K562 (cell line): ENCODE measurements at regions not wholly inside any gene's neighbourhood (a gene's known extent, or its start where the extent isn't known, plus 50 kb on each side); places are given as distances from the start of the nearest gene placed in this dataset.

Source experiments
- ATAC-seq: fragments of 200-7000 bp; cut with Tn5 transposase; 3 replicates; pipeline ENCODE4 v1.9.1; 2020; ENCODE audit warnings: moderate library complexity
- BruUV-seq: library from RNA; stranded (reverse); fragments of 400-500 nt; replicated peaks from 2 replicates; lab custom pipeline; 2021; lab: Mats Ljungman, UMichigan
- CTCF ChIA-PET: fragments of 300-600 bp; formaldehyde crosslinking; extraction: SDS; loops from one replicate; lab custom pipeline; 2021; ENCODE audit warnings: low intra/inter-chr PET ratio; lab: Yijun Ruan, JAX
- POLR2A ChIA-PET: fragments of 300-600, 350-650 bp; sonication (Branson Sonifier 250); formaldehyde crosslinking; extraction: SDS; loops from one replicate; lab custom pipeline; 2021; ENCODE audit warnings: antibody characterized with exemption, inconsistent platforms; lab: Yijun Ruan, JAX
- DNase-seq, 4 experiments: peaks; one replicate each; pipeline versions ENCODE4 v3.0.0 to v3.0.0-alpha.2; 2011 to 2018; ENCODE audit warnings: low spot score in 3 of 4, mixed read lengths in 3 of 4; ENCODE audit errors: extremely low read depth in 1 of 4
- FAIRE-seq: peaks from 2 replicates; lab custom pipeline; 2011; peaks lifted over from hg19 to GRCh38; lab: Jason Lieb, UNC
- H2AFZ ChIP-seq: 2 replicates; pipeline ENCODE4 v1.6.0; 2011; ENCODE audit warnings: low read depth, low read length, control low read depth, inconsistent platforms
- H3K27ac ChIP-seq: fragments of 200-600 bp; 3 replicates; pipeline ENCODE4 v1.8.0; 2011; ENCODE audit warnings: low read depth, mild to moderate bottlenecking, control low read depth, inconsistent platforms, low read length, moderate library complexity, mixed read lengths; ENCODE audit errors: extremely low read depth
- H3K27me3 ChIP-seq, 2 experiments: fragments of 300-600 bp in 1 of 2; 2 replicates in 1 of 2; 3 replicates in 1 of 2; pipeline versions ENCODE4 v1.6.0 to v1.8.0; 2011; ENCODE audit warnings: inconsistent platforms in 2 of 2, low read length in 2 of 2, mild to moderate bottlenecking in 1 of 2, mixed read lengths in 1 of 2, moderate library complexity in 1 of 2; ENCODE audit not compliant: control insufficient read depth in 2 of 2, insufficient read depth in 2 of 2
- H3K36me3 ChIP-seq: fragments of 300-600 bp; 3 replicates; pipeline ENCODE4 v1.8.0; 2011; ENCODE audit warnings: mild to moderate bottlenecking, low read length, inconsistent platforms; ENCODE audit not compliant: control insufficient read depth, insufficient read depth
- H3K4me1 ChIP-seq, 2 experiments: fragments of 200-600 bp in 1 of 2; replicated peaks in 1 of 2; 2 replicates in 1 of 2; 3 replicates in 1 of 2; pipeline versions ENCODE4 v1.5.1 to v1.8.0; 2011; ENCODE audit warnings: inconsistent platforms in 2 of 2, low read length in 2 of 2, mild to moderate bottlenecking in 1 of 2, mixed read lengths in 1 of 2, moderate library complexity in 1 of 2; ENCODE audit not compliant: control insufficient read depth in 2 of 2, insufficient read depth in 2 of 2
- H3K4me2 ChIP-seq: 2 replicates; pipeline ENCODE4 v1.6.1; 2011; ENCODE audit warnings: low read length, control low read depth, inconsistent platforms, mixed read lengths; ENCODE audit not compliant: insufficient read depth
- H3K4me3 ChIP-seq: fragments of 200-600 bp; sonication (generic), shearing (Covaris generic); 2 replicates; pipeline ENCODE4 v1.5.1; 2016; ENCODE audit warnings: control low read depth, inconsistent platforms
- H3K79me2 ChIP-seq: fragments of 200-600 bp; 3 replicates; pipeline ENCODE4 v1.8.0; 2011; ENCODE audit warnings: low read length, inconsistent platforms; ENCODE audit not compliant: control insufficient read depth, insufficient read depth
- H3K9ac ChIP-seq, 2 experiments: 2 replicates each; pipeline versions ENCODE4 v1.6.0 to v1.6.1; 2011; ENCODE audit warnings: low read depth in 2 of 2, low read length in 2 of 2, control low read depth in 1 of 2, inconsistent platforms in 1 of 2, mild to moderate bottlenecking in 1 of 2, mixed read lengths in 1 of 2; ENCODE audit not compliant: insufficient read depth in 1 of 2
- H3K9me1 ChIP-seq: one replicate; pipeline ENCODE4 v1.6.0; 2011; ENCODE audit warnings: inconsistent platforms, mild to moderate bottlenecking, low read length, moderate library complexity; ENCODE audit not compliant: control insufficient read depth, insufficient read depth
- H3K9me3 ChIP-seq: replicated peaks from 2 replicates; pipeline ENCODE4 v1.5.1; 2011; ENCODE audit warnings: low read depth, low read length, inconsistent platforms; ENCODE audit not compliant: control insufficient read depth, insufficient read depth
- H4K20me1 ChIP-seq: replicated peaks from 2 replicates; pipeline ENCODE4 v1.6.1; 2011; ENCODE audit warnings: low read length, inconsistent platforms, mixed read lengths; ENCODE audit not compliant: control insufficient read depth, insufficient read depth
- PHF8 ChIP-seq: fragments of 200-600 bp; sonication (generic); IDR thresholded peaks from 2 replicates; pipeline ENCODE4 v1.6.1; 2012; ENCODE audit warnings: mixed run types, mild to moderate bottlenecking, inconsistent platforms, low read length, moderate library complexity, borderline replicate concordance
- TAF1 ChIP-seq: IDR thresholded peaks from 2 replicates; pipeline ENCODE4 v1.6.1; 2011; ENCODE audit warnings: mild to moderate bottlenecking, low read length, moderate library complexity; ENCODE audit not compliant: insufficient read depth, control insufficient read depth, severe bottlenecking; ENCODE audit errors: extremely low read depth
- TARDBP ChIP-seq: fragments of 450-650 bp; IDR thresholded peaks from 2 replicates; pipeline ENCODE4 v1.6.1; 2016
- U2AF1 ChIP-seq: fragments of 200-400 bp; formaldehyde crosslinking; optimal IDR thresholded peaks from 2 replicates; pipeline ENCODE3; 2017; ENCODE audit warnings: mild to moderate bottlenecking, low read depth, low read length, moderate library complexity
- XRCC4 ChIP-seq: IDR thresholded peaks from one replicate; pipeline ENCODE4 v1.6.1; 2011; ENCODE audit not compliant: insufficient read depth, insufficient read length; ENCODE audit errors: extremely low read depth
- ZBTB49 ChIP-seq: sonication (generic); formaldehyde crosslinking; IDR thresholded peaks from 2 replicates; pipeline ENCODE4 v1.8.0; 2022; ENCODE audit warnings: missing genetic modification reagents, mild to moderate bottlenecking, borderline replicate concordance
- ZFP1 ChIP-seq: fragments of 450-650 bp; formaldehyde crosslinking; IDR thresholded peaks from 2 replicates; pipeline ENCODE4 v1.4.0; 2020; ENCODE audit warnings: mild to moderate bottlenecking, mixed read lengths
- ZMIZ1 ChIP-seq, 2 experiments: fragments of 150-350 bp in 1 of 2; IDR thresholded peaks; 2 replicates each; pipeline ENCODE4 v1.6.1; 2012 to 2016; ENCODE audit warnings: low read depth in 2 of 2, low read length in 2 of 2, mild to moderate bottlenecking in 1 of 2, moderate library complexity in 1 of 2
- WGBS: fragments of 100-300 bp; shearing (Covaris generic); methylation state at CpG from one replicate; pipeline ENCODE4 v1.1.6; 2016; ENCODE audit warnings: low coverage, mixed read lengths; ENCODE audit not compliant: insufficient coverage; ENCODE audit errors: missing lambda C conversion rate; 5-methylcytosine and 5-hydroxymethylcytosine counted together
- in situ Hi-C: fragments of 300-500 bp; cut with MboI; formaldehyde crosslinking; loops from 4 replicates; pipeline ENCODE4 v1.15.0; 2018; ENCODE audit warnings: inconsistent platforms, mixed read lengths
- intact Hi-C: fragments of 100-400 bp; cut with micrococcal nuclease; formaldehyde crosslinking; loops from 2 replicates; pipeline ENCODE4 v1.14.2; 2022

- no peak for TF ChIP-seq TARDBP
- in situ Hi-C loops (loop anchor here (5.0 to 10.0 kb wide), 3 partner anchors 70 to 268 kb away; no protein-coding TSS in a partner anchor), intact Hi-C loops (no loop called here)
- no peak for FAIRE-seq
- H3K36me3 ChIP-seq, result no peaks in the 10 kb centered on the region; the same call in 2 of the 3 replicates
- no peak overlapping the region for H3K27ac ChIP-seq
- ATAC-seq, result no peak
- no peaks in the 10 kb centered on the region for H4K20me1 ChIP-seq
- BruUV-seq, result no TSS peak
- CTCF ChIA-PET, result interaction anchor here (2.6 kb wide), 1 partner anchor 124 kb away, joined by 11 read pairs; no protein-coding TSS in a partner anchor
- H3K9ac ChIP-seq, result no peak overlapping the region
- DNase-seq, result no peak
- POLR2A ChIA-PET, result interaction anchor here (1.1 to 2.0 kb wide), 4 partner anchors 112 to 130 kb away, joined by 4 to 5 read pairs (median 5); partner anchors contain the start of gene NABP1
- no peaks in the 10 kb centered on the region for H3K9me1 ChIP-seq
- no peaks in the 10 kb centered on the region for H3K9me3 ChIP-seq
- WGBS, result 100% methylated on average over 3 of the region's 3 CpGs
- H3K4me2 ChIP-seq, result no peak overlapping the region
- no peaks in the 10 kb centered on the region for H3K27me3 ChIP-seq
- H3K4me3 ChIP-seq, result no peak overlapping the region
- no peak overlapping the region for H2AFZ ChIP-seq
- no peaks in the 10 kb centered on the region for H3K79me2 ChIP-seq
- peaks cover 0 to 41% of the 10 kb centered on the region in 2 experiments; a peak in 3 of 5 replicates for H3K4me1 ChIP-seq
These were observed 110.7 kb upstream of the NABP1 start for GRCh38 chr2:191567206-191567605.

- no peaks in the 10 kb centered on the region for H4K20me1 ChIP-seq
- in situ Hi-C loops, result loop anchor here (5.0 to 10.0 kb wide), 3 partner anchors 68 to 266 kb away; no protein-coding TSS in a partner anchor
- ChIA-PET CTCF (interaction anchor here (0.9 kb wide), 1 partner anchor 122 kb away, joined by 3 read pairs; no protein-coding TSS in a partner anchor), POLR2A (interaction anchor here (0.6 to 1.7 kb wide), 4 partner anchors 109 to 266 kb away, joined by 3 to 10 read pairs (median 4); no protein-coding TSS in a partner anchor)
- no peak for FAIRE-seq
- no peaks in the 10 kb centered on the region for H3K79me2 ChIP-seq
- no TSS peak for BruUV-seq
- no peak overlapping the region for H3K4me2 ChIP-seq
- H3K9me1 ChIP-seq, result no peaks in the 10 kb centered on the region
- no peaks in the 10 kb centered on the region for H3K9me3 ChIP-seq
- H3K4me3 ChIP-seq, result no peak overlapping the region
- H3K9ac ChIP-seq, result no peak overlapping the region
- no peak for DNase-seq
- 56% methylated on average over 2 of the region's 2 CpGs for WGBS
- intact Hi-C loops, result no loop called here
- H2AFZ ChIP-seq, result no peak overlapping the region
- no peaks in the 10 kb centered on the region; the same call in 2 of the 3 replicates for H3K36me3 ChIP-seq
- ATAC-seq, result no peak
- H3K4me1 ChIP-seq, result peaks cover 0 to 46% of the 10 kb centered on the region in 2 experiments; a peak in 3 of 5 replicates
- no peaks in the 10 kb centered on the region for H3K27me3 ChIP-seq
- H3K27ac ChIP-seq, result no peak overlapping the region
- no peak for TF ChIP-seq ZFP1
- TF ChIP-seq XRCC4, result no peak
- no peak for TF ChIP-seq PHF8
- no peak for TF ChIP-seq ZBTB49 (CRISPR knock-in tag)
- TF ChIP-seq TAF1, result no peak
- no peak for TF ChIP-seq U2AF1
- TF ChIP-seq ZMIZ1 (IDR thresholded peaks at IDR 0.05; ENCODE audit: low read depth in 2 of 2, low read length in 2 of 2), result no peak
These were observed 108.9 kb upstream of the NABP1 start for GRCh38 chr2:191569025-191569424.
